HEK293 (cell line): ENCODE measurements at regions not wholly inside any gene's neighbourhood (a gene's known extent, or its start where the extent isn't known, plus 50 kb on each side); places are given as distances from the start of the nearest gene placed in this dataset.

Source experiments
- IKZF3 ChIP-seq: fragments of 450-650 bp; IDR thresholded peaks from 2 replicates; pipeline ENCODE4 v1.5.0; 2018; ENCODE audit warnings: missing biosample characterization, mild to moderate bottlenecking, missing genetic modification characterization, moderate library complexity
- YY1 ChIP-seq: fragments of 450-650 bp; formaldehyde crosslinking; IDR thresholded peaks from 2 replicates; pipeline ENCODE4 v1.5.1; 2018; ENCODE audit warnings: missing biosample characterization, missing genetic modification characterization
- ZNF146 ChIP-seq: fragments of 450-650 bp; formaldehyde crosslinking; IDR thresholded peaks from 2 replicates; pipeline ENCODE4 v1.5.1; 2016; ENCODE audit warnings: missing biosample characterization, missing genetic modification characterization
- ZNF433 ChIP-seq: fragments of 450-650 bp; formaldehyde crosslinking; IDR thresholded peaks from 2 replicates; pipeline ENCODE4 v1.5.1; 2016; ENCODE audit warnings: missing biosample characterization, missing genetic modification characterization, low read depth
- TF ChIP-seq, protein P1 (sequence below): fragments of 450-650 bp; formaldehyde crosslinking; IDR thresholded peaks from 2 replicates; pipeline ENCODE4 v1.5.1; 2016; ENCODE audit warnings: missing biosample characterization, missing genetic modification characterization
- TF ChIP-seq, protein P2 (sequence below): fragments of 450-650 bp; formaldehyde crosslinking; IDR thresholded peaks from 2 replicates; pipeline ENCODE4 v1.5.1; 2016; ENCODE audit warnings: missing biosample characterization, missing genetic modification characterization
- TF ChIP-seq, protein P3 (sequence below): fragments of 450-650 bp; formaldehyde crosslinking; IDR thresholded peaks from 2 replicates; pipeline ENCODE4 v1.5.1; 2016; ENCODE audit warnings: missing biosample characterization, missing genetic modification characterization, low read depth

DNA sequence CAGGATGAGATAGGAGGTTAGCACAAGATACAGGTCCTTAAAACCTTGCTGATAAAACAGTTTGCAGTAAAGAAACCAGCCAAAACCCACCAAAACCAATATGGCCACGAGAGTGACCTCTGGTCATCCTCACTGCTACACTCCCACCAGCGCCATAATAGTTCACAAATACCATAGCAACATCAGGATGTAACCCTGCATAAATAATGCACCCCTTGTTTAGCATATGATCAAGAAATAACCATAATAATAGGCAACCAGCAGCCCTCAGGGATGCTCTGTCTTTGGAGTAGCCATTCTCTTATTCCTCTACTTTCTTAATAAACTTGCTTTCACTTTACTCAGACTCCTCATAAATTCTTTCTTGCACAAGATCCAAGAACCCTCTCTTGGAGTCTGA is 86.9 kb upstream of the PRSS3 start:
- TF ChIP-seq, protein P1, sequence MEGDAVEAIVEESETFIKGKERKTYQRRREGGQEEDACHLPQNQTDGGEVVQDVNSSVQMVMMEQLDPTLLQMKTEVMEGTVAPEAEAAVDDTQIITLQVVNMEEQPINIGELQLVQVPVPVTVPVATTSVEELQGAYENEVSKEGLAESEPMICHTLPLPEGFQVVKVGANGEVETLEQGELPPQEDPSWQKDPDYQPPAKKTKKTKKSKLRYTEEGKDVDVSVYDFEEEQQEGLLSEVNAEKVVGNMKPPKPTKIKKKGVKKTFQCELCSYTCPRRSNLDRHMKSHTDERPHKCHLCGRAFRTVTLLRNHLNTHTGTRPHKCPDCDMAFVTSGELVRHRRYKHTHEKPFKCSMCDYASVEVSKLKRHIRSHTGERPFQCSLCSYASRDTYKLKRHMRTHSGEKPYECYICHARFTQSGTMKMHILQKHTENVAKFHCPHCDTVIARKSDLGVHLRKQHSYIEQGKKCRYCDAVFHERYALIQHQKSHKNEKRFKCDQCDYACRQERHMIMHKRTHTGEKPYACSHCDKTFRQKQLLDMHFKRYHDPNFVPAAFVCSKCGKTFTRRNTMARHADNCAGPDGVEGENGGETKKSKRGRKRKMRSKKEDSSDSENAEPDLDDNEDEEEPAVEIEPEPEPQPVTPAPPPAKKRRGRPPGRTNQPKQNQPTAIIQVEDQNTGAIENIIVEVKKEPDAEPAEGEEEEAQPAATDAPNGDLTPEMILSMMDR = no peak
- TF ChIP-seq ZNF146 (tag by site-specific recombination) (no peak), YY1 (tag by site-specific recombination) (no peak), IKZF3 (tag by site-specific recombination) (no peak), ZNF433 (tag by site-specific recombination) (no peak)
- TF ChIP-seq, protein P2, sequence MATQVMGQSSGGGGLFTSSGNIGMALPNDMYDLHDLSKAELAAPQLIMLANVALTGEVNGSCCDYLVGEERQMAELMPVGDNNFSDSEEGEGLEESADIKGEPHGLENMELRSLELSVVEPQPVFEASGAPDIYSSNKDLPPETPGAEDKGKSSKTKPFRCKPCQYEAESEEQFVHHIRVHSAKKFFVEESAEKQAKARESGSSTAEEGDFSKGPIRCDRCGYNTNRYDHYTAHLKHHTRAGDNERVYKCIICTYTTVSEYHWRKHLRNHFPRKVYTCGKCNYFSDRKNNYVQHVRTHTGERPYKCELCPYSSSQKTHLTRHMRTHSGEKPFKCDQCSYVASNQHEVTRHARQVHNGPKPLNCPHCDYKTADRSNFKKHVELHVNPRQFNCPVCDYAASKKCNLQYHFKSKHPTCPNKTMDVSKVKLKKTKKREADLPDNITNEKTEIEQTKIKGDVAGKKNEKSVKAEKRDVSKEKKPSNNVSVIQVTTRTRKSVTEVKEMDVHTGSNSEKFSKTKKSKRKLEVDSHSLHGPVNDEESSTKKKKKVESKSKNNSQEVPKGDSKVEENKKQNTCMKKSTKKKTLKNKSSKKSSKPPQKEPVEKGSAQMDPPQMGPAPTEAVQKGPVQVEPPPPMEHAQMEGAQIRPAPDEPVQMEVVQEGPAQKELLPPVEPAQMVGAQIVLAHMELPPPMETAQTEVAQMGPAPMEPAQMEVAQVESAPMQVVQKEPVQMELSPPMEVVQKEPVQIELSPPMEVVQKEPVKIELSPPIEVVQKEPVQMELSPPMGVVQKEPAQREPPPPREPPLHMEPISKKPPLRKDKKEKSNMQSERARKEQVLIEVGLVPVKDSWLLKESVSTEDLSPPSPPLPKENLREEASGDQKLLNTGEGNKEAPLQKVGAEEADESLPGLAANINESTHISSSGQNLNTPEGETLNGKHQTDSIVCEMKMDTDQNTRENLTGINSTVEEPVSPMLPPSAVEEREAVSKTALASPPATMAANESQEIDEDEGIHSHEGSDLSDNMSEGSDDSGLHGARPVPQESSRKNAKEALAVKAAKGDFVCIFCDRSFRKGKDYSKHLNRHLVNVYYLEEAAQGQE (tag by site-specific recombination) = no peak
- TF ChIP-seq, protein P3, sequence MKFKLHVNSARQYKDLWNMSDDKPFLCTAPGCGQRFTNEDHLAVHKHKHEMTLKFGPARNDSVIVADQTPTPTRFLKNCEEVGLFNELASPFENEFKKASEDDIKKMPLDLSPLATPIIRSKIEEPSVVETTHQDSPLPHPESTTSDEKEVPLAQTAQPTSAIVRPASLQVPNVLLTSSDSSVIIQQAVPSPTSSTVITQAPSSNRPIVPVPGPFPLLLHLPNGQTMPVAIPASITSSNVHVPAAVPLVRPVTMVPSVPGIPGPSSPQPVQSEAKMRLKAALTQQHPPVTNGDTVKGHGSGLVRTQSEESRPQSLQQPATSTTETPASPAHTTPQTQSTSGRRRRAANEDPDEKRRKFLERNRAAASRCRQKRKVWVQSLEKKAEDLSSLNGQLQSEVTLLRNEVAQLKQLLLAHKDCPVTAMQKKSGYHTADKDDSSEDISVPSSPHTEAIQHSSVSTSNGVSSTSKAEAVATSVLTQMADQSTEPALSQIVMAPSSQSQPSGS (tag by site-specific recombination) = no peak
